Uterus (tissue), 3 donors: ENCODE measurements at regions not wholly inside any gene's neighbourhood (a gene's known extent, or its start where the extent isn't known, plus 50 kb on each side); places are given as distances from the start of the nearest gene placed in this dataset.

Experiments
- DNase-seq, 2 donors: peaks; one replicate each; pipeline ENCODE4 v3.0.0-alpha.2; 2019 to 2020
- H3K27ac ChIP-seq, 2 donors: fragments of 200-600 bp; sonication (generic); 1 replicate in 1 of 2; 2 replicates in 1 of 2; pipeline ENCODE4 v1.5.1; 2016 to 2018
- H3K27me3 ChIP-seq, 2 donors: fragments of 200-600 bp; sonication (generic); one replicate each; pipeline ENCODE4 v1.5.1; 2018 to 2019; ENCODE audit warnings: control low read depth in 1 of 2
- H3K36me3 ChIP-seq, 2 donors: fragments of 200-600 bp; sonication (generic); one replicate each; pipeline ENCODE4 v1.5.1; 2019; ENCODE audit warnings: control low read depth in 1 of 2
- H3K4me1 ChIP-seq, 2 donors: fragments of 200-600 bp; sonication (generic); one replicate each; pipeline ENCODE4 v1.5.1; 2018 to 2019; ENCODE audit warnings: control low read depth in 1 of 2
- H3K4me3 ChIP-seq, 2 donors: fragments of 200-600 bp; sonication (generic); 1 replicate in 1 of 2; 2 replicates in 1 of 2; pipeline ENCODE4 v1.5.1; 2018 to 2019; ENCODE audit warnings: mild to moderate bottlenecking in 1 of 2
- H3K9me3 ChIP-seq, 2 donors: fragments of 200-600 bp; sonication (generic); one replicate each; pipeline ENCODE4 v1.5.1; 2019; ENCODE audit warnings: control low read depth in 1 of 2
- CTCF ChIP-seq, 4 experiments: fragments of 200-600 bp in 2 of 4; fragments of 450-650 bp in 2 of 4; sonication (generic) in 2 of 4; IDR thresholded peaks; one replicate each; pipeline ENCODE4 v1.5.1; 2016 to 2019; ENCODE audit warnings: antibody characterized with exemption in 4 of 4, mild to moderate bottlenecking in 2 of 4, moderate library complexity in 1 of 4
- POLR2A ChIP-seq, 2 donors: fragments of 450-650 bp; IDR thresholded peaks; one replicate each; pipeline ENCODE4 v1.6.1; 2016; ENCODE audit warnings: antibody characterized with exemption in 2 of 2, mild to moderate bottlenecking in 1 of 2, moderate library complexity in 1 of 2
- intact Hi-C: fragments of 100-400 bp; cut with DNase I; formaldehyde crosslinking; loops from one replicate; pipeline ENCODE4 v1.15.1; 2023; ENCODE audit warnings: low total_unique reads
- donor health status: DM: yes; HTN: yes; CAD: no.

- Histone ChIP-seq H3K27ac (no peak overlapping the region), H3K4me1 (no peaks in the 10 kb centered on the region), H3K9me3 (no peaks in the 10 kb centered on the region), H3K27me3 (no peaks in the 10 kb centered on the region), H3K36me3 (no peaks in the 10 kb centered on the region), H3K4me3 (no peak overlapping the region)
- intact Hi-C loops, result no loop called here
- DNase-seq, result no peak
- TF ChIP-seq CTCF (IDR thresholded peaks at IDR 0.05), result no peak
- TF ChIP-seq POLR2A (IDR thresholded peaks at IDR 0.05), result no peak
Observed at GRCh38 chr4:129645461-129645860, 549.5 kb downstream of the C4orf33 start.

DNA sequence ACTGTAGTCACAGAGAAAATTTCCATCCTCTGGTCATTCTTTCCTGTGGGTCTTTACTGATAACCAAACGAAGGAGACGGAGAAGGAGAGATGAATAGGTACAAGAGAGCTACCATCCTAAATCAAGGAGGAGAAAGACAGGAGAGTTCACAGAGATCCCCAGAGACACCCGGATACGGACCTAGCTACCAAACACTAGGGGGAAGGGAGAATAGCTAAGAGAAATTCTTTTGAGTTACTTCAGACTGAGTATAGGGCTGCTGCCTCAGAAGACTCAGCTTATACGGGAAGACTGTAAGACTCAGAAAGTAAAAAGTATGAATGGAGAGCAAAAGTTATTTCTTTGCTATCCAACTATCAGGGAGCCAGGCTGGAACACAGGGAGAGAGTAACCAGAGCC, 572.1 kb downstream of the C4orf33 start:
- no peak overlapping the region for H3K27ac ChIP-seq
- peaks cover 0 to 2% of the 10 kb centered on the region in 2 donors for H3K36me3 ChIP-seq
- no peak for TF ChIP-seq POLR2A (IDR thresholded peaks at IDR 0.05)
- no peak for TF ChIP-seq CTCF (IDR thresholded peaks at IDR 0.05)
- no peaks in the 10 kb centered on the region for H3K4me1 ChIP-seq
- H3K4me3 ChIP-seq, result no peak overlapping the region
- no peak for DNase-seq
- H3K27me3 ChIP-seq, result no peaks in the 10 kb centered on the region
- intact Hi-C loops, result no loop called here
- H3K9me3 ChIP-seq, result no peaks in the 10 kb centered on the region

- intact Hi-C loops, result no loop called here
- H3K4me1 ChIP-seq, result no peaks in the 10 kb centered on the region
Observed at GRCh38 chr4:129672941-129673340, 577.0 kb downstream of the C4orf33 start.

GRCh38 chr4:129675036-129675435, 579.1 kb downstream of the C4orf33 start:
- Histone ChIP-seq H3K27me3 (no peaks in the 10 kb centered on the region), H3K9me3 (no peaks in the 10 kb centered on the region), H3K4me3 (no peak overlapping the region), H3K4me1 (no peaks in the 10 kb centered on the region), H3K27ac (no peak overlapping the region), H3K36me3 (no peaks in the 10 kb centered on the region)
- no peak for TF ChIP-seq CTCF (IDR thresholded peaks at IDR 0.05)
- no peak for TF ChIP-seq POLR2A (IDR thresholded peaks at IDR 0.05)
- intact Hi-C loops, result no loop called here
- no peak for DNase-seq

More at GRCh38 chr4:129672941-129673340, 577.0 kb downstream of the C4orf33 start:
- no peak overlapping the region for H3K4me3 ChIP-seq
- no peaks in the 10 kb centered on the region for H3K27me3 ChIP-seq
- H3K9me3 ChIP-seq, result no peaks in the 10 kb centered on the region
- TF ChIP-seq POLR2A (IDR thresholded peaks at IDR 0.05) (no peak), CTCF (IDR thresholded peaks at IDR 0.05) (no peak)
- DNase-seq, result no peak
- H3K36me3 ChIP-seq, result no peaks in the 10 kb centered on the region
- H3K27ac ChIP-seq, result no peak overlapping the region

GRCh38 chr4:129676934-129677333, 581.0 kb downstream of the C4orf33 start:
- Histone ChIP-seq H3K9me3 (no peaks in the 10 kb centered on the region), H3K27me3 (no peaks in the 10 kb centered on the region), H3K27ac (no peak overlapping the region), H3K4me3 (no peak overlapping the region), H3K4me1 (no peaks in the 10 kb centered on the region), H3K36me3 (no peaks in the 10 kb centered on the region)
- DNase-seq, result no peak
- intact Hi-C loops, result no loop called here
- no peak for TF ChIP-seq CTCF (IDR thresholded peaks at IDR 0.05)
- no peak for TF ChIP-seq POLR2A (IDR thresholded peaks at IDR 0.05)
